PC-3 (cell line): ENCODE measurements at regions not wholly inside any gene's neighbourhood (a gene's known extent, or its start where the extent isn't known, plus 50 kb on each side); places are given as distances from the start of the nearest gene placed in this dataset.
"Not testable (repeated sequence)": the region's sequence is repeated elsewhere in the genome, so short reads cannot be mapped to it uniquely, and the experiment has no call there.

Source experiments
- ATAC-seq: fragments of 200-7000 bp; cut with Tn5 transposase; 2 replicates; pipeline ENCODE4 v1.9.1; 2020; ENCODE audit warnings: mild to moderate bottlenecking, moderate library complexity
- BruUV-seq: library from RNA; stranded (reverse); fragments of 400-500 nt; replicated peaks from 2 replicates; lab custom pipeline; 2021; lab: Mats Ljungman, UMichigan
- CTCF ChIA-PET: fragments of 300-600 bp; sonication (Branson Sonifier 250); formaldehyde crosslinking; loops from one replicate; lab custom pipeline; 2022; ENCODE audit warnings: antibody characterized with exemption; lab: Charles Lee
- POLR2A ChIA-PET: fragments of 300-600 bp; sonication (Branson Sonifier 250); formaldehyde crosslinking; loops from one replicate; lab custom pipeline; 2022; ENCODE audit warnings: antibody characterized with exemption; ENCODE audit not compliant: unreplicated experiment; lab: Charles Lee
- DNase-seq: peaks from one replicate; pipeline ENCODE4 v3.0.0-alpha.2; 2015
- H2AFZ ChIP-seq: fragments of 300-600 bp; sonication (generic); 2 replicates; pipeline ENCODE4 v1.6.0; 2016; ENCODE audit warnings: antibody characterized with exemption, low read length
- H3F3A ChIP-seq: fragments of 300-600 bp; sonication (generic); one replicate; pipeline ENCODE4 v1.6.0; 2017; ENCODE audit warnings: antibody characterized with exemption, low read length, control low read depth, mild to moderate bottlenecking; ENCODE audit not compliant: unreplicated experiment
- H3K27ac ChIP-seq: fragments of 300-600 bp; sonication (generic); 2 replicates; pipeline ENCODE4 v1.5.1; 2016; ENCODE audit warnings: mild to moderate bottlenecking, low read length
- H3K27me3 ChIP-seq: fragments of 300-600 bp; sonication (generic); 2 replicates; pipeline ENCODE4 v1.6.1; 2016; ENCODE audit warnings: low read length, mixed read lengths
- H3K36me3 ChIP-seq: fragments of 300-600 bp; sonication (generic); 2 replicates; pipeline ENCODE4 v1.6.1; 2016; ENCODE audit warnings: low read depth, mixed run types, low read length, mixed read lengths
- H3K4me1 ChIP-seq: fragments of 300-600 bp; sonication (generic); 2 replicates; pipeline ENCODE4 v1.5.1; 2016; ENCODE audit warnings: low read length; ENCODE audit not compliant: insufficient read depth
- H3K4me2 ChIP-seq: fragments of 300-600 bp; sonication (generic); 2 replicates; pipeline ENCODE4 v1.6.0; 2016; ENCODE audit warnings: low read length
- H3K4me3 ChIP-seq: fragments of 300-600 bp; sonication (generic); 2 replicates; pipeline ENCODE4 v1.5.1; 2016; ENCODE audit warnings: mild to moderate bottlenecking, low read length, mixed read lengths
- H3K79me2 ChIP-seq: fragments of 300-600 bp; sonication (generic); 2 replicates; pipeline ENCODE4 v1.6.1; 2017; ENCODE audit warnings: low read length, mixed read lengths
- H3K9ac ChIP-seq: fragments of 300-600 bp; sonication (generic); 2 replicates; pipeline ENCODE4 v1.6.0; 2016; ENCODE audit warnings: mild to moderate bottlenecking, low read length
- H3K9me2 ChIP-seq: fragments of 300-600 bp; sonication (generic); replicated peaks from 2 replicates; pipeline ENCODE4 v1.6.1; 2016; ENCODE audit warnings: mixed run types, low read length, mixed read lengths
- H3K9me3 ChIP-seq: fragments of 300-600 bp; sonication (generic); 2 replicates; pipeline ENCODE4 v1.6.1; 2016; ENCODE audit warnings: low read length, mixed read lengths
- H4K20me1 ChIP-seq: fragments of 300-600 bp; sonication (generic); 2 replicates; pipeline ENCODE4 v1.6.1; 2016; ENCODE audit warnings: low read length, mixed read lengths
- CTCF ChIP-seq: fragments of 300-600 bp; sonication (generic); conservative IDR thresholded peaks from 2 replicates; pipeline ENCODE4 v1.5.1; 2017; ENCODE audit warnings: antibody characterized with exemption, low read depth, mild to moderate bottlenecking, low read length
- EZH2 ChIP-seq: fragments of 300-600 bp; sonication (generic); IDR thresholded peaks from one replicate; pipeline ENCODE4 v1.6.1; 2017; ENCODE audit warnings: antibody characterized with exemption, mild to moderate bottlenecking, low read length; ENCODE audit not compliant: unreplicated experiment
- EZH2phosphoT487 ChIP-seq: fragments of 300-600 bp; sonication (generic); IDR thresholded peaks from 2 replicates; pipeline ENCODE4 v1.6.1; 2018; ENCODE audit warnings: mild to moderate bottlenecking, antibody characterized with exemption, low read length, borderline replicate concordance
- intact Hi-C: fragments of 100-400 bp; cut with micrococcal nuclease; formaldehyde crosslinking; loops from 2 replicates; pipeline ENCODE4 v1.9.0; 2023

- intact Hi-C loops = no loop called here
These were observed 376.9 kb upstream of the ARPP21 start for GRCh38 chr3:35262406-35262805.

GRCh38 chr3:35263477-35263876 is 375.8 kb upstream of the ARPP21 start:
- peak; percentile 89 for ATAC-seq
- POLR2A ChIA-PET = interaction anchor here (0.6 to 0.7 kb wide), 2 partner anchors 387 to 666 kb away, joined by 3 to 4 read pairs; no protein-coding TSS in a partner anchor

More at GRCh38 chr3:35262406-35262805, 376.9 kb upstream of the ARPP21 start:
- H3F3A ChIP-seq = no peaks in the 10 kb centered on the region
- H3K36me3 ChIP-seq = no peaks in the 10 kb centered on the region
- H3K9me3 ChIP-seq = peaks cover 12% of the 10 kb centered on the region; the same call in 1 of the 2 replicates
- H3K4me1 ChIP-seq = no peaks in the 10 kb centered on the region
- no peak overlapping the region for H3K9ac ChIP-seq
- H3K4me3 ChIP-seq = no peak overlapping the region
- H3K9me2 ChIP-seq = no peaks in the 10 kb centered on the region
- ChIA-PET CTCF (no interaction called here), POLR2A (no interaction called here)
- no peaks in the 10 kb centered on the region for H4K20me1 ChIP-seq
- no peak overlapping the region for H3K4me2 ChIP-seq
- H3K79me2 ChIP-seq = no peaks in the 10 kb centered on the region
- DNase-seq = no peak
- TF ChIP-seq CTCF (no peak), EZH2phosphoT487 (no peak), EZH2 (no peak)
- no TSS peak for BruUV-seq
- H3K27me3 ChIP-seq = no peaks in the 10 kb centered on the region
- no peak for ATAC-seq
- H2AFZ ChIP-seq = no peak overlapping the region
- H3K27ac ChIP-seq = no peak overlapping the region

GRCh38 chr3:35266065-35266464 is 373.3 kb upstream of the ARPP21 start:
- H3K36me3 ChIP-seq, H2AFZ ChIP-seq, ATAC-seq, DNase-seq, H3K4me1 ChIP-seq, H3K27me3 ChIP-seq, H3K79me2 ChIP-seq, intact Hi-C loops, H3K27ac ChIP-seq, POLR2A ChIA-PET, H3K9ac ChIP-seq, H3K9me3 ChIP-seq, H3K4me3 ChIP-seq, H3K9me2 ChIP-seq, H3F3A ChIP-seq, H4K20me1 ChIP-seq, BruUV-seq, H3K4me2 ChIP-seq, CTCF ChIA-PET: not testable (repeated sequence)

More at GRCh38 chr3:35263477-35263876, 375.8 kb upstream of the ARPP21 start:
- H3K9ac ChIP-seq = no peak overlapping the region
- H3K4me1 ChIP-seq = no peaks in the 10 kb centered on the region
- no peaks in the 10 kb centered on the region for H3K36me3 ChIP-seq
- DNase-seq = peak; percentile 46
- peaks cover 9% of the 10 kb centered on the region; the same call in 1 of the 2 replicates for H3K9me3 ChIP-seq
- no peaks in the 10 kb centered on the region for H3K27me3 ChIP-seq
- H3K9me2 ChIP-seq = no peaks in the 10 kb centered on the region
- BruUV-seq = no TSS peak
- H3K79me2 ChIP-seq = no peaks in the 10 kb centered on the region
- peak overlapping the region; percentile 29 for H3K27ac ChIP-seq
- intact Hi-C loops = no loop called here
- H3F3A ChIP-seq = no peaks in the 10 kb centered on the region
- no peak overlapping the region for H3K4me3 ChIP-seq
- H3K4me2 ChIP-seq = no peak overlapping the region
- TF ChIP-seq EZH2phosphoT487 (no peak), EZH2 (no peak), CTCF (no peak)
- no peaks in the 10 kb centered on the region for H4K20me1 ChIP-seq
- H2AFZ ChIP-seq = no peak overlapping the region
- CTCF ChIA-PET = no interaction called here
